GM18520 (cell line): ENCODE measurements at regions not wholly inside any gene's neighbourhood (a gene's known extent, or its start where the extent isn't known, plus 50 kb on each side); places are given as distances from the start of the nearest gene placed in this dataset.

Source experiments
- ATAC-seq: cut with Tn5 transposase; IDR thresholded peaks from one replicate; pipeline ENCODE4 v1.9.1; 2021; ENCODE audit not compliant: unreplicated experiment

DNA sequence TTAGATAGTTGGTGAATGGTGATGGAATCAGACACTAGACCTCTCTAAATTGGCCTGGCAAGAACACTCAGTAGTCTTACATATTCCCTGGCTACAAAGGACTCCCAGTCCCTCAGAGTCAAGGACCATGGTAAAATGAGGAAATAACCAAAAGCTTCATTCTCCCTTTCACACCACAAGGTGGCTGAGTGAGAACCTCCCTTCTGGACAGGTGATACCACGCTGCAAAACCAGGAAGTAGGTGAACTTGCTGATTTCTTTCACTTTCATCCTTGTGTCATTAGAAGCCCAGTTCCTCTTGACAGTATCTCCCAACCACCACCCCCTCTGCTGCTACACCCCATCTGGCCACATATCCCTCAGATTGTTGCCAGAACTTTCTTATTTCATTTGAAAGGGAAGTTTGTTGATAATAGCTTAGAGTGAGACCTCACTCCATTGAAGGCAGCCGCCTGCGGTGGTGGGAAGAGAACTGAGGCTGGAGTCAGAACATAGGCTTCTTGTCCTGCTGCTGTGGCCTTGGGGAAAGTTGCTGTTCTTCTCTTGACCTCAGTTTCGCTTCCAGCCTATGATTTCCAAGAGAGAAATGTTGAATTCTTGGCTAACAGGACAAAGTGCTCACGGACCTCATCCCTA is 290.6 kb upstream of the CCL2 start:
- peak; percentile 68 for ATAC-seq

DNA sequence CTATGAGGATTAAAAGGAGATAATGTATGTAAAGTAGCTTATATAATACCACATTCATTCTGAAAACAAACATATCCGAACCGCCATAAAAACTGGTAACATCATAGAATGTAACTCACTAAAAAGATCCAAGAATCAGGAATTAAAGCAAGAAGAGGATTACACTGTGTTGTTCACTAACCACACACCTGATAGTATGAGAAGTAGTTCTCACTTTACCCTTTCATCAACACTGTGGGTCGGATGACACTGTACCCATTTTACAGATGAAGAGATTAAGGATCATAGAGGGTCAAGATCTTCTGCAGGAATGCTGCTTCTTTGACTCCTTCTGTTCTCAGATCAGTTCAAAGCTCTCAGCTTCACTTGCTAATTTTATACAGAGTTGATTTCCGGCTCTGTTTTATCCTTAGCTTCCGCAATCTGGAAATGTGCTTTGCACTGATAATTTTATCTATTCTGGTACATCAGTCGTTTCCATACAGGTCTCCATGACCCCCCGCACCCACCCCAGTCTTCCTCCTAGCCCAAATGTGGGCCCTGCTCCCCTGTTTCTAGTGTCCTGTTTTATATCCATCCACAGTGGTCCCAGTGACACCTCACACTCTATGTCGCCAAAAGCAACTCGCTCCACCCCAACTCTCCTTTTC is 288.6 kb upstream of the CCL2 start:
- no peak for ATAC-seq

DNA sequence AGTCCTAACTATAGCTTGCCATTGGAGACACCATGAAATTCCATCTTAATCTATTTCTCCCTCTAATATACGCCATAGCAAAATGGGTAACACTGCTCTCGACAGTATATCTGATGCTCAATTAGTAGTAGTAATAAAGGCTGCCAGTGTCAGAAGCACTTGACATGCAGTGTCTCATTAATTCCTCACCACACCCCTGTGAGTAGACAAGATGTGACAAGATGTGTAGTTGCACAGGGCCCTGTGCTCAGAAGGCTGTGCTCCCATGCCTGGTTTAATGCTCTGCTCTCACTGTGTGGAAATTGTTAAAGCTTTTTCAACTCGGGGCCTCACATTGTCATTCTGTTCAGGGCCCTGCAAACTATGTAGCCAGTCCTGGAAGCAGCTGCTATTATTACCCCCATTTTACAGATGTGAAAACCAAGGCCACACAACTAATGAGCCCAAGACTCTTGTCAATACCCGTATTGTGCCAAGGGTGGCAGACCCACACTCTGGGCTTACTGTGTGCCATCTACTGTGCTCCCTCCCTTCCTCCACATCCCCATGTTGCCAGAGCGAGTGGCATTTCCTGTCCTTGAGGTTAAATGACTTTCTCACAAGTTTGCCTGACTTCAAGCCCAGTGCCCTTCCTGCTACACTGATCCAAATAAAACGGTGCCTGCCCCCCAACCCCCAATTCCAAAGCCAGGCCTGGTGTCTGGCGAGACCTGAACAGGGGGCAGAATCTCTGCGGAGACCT is 287.3 kb upstream of the CCL2 start:
- ATAC-seq: no peak

DNA sequence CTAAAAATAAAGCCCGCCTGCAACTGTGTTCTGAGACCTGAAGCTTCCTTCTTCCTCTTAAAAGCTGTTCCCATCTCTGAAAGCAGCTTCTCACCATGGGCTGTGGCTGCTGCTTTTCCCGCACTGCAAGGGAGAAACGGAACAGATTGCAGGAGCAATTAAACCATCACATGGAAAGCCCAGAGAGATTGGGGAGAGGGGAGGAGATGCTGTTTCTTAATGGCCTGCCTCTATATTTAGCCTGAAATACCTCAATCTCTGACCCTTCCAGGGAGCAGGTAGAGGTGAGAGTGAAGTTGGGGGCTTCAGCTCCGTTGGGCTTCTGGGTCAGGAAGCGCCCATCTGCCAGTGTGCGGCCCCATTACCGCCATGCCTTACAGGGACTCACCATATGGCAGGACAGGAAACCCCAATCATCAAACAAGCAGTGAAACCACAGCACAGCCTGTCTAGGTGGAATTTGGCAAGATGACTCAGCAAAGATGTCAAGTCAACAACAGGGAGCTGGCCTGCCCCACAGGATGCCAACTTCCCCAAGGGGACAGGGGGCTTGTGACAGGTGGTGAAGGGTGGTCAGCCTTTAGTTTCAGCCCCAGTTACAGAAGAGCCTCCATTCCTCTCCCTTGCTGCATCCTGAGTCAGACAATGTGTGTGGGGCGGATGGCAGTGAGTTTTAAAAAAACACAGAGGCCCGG is 286.6 kb upstream of the CCL2 start:
- ATAC-seq: peak; percentile 58

DNA sequence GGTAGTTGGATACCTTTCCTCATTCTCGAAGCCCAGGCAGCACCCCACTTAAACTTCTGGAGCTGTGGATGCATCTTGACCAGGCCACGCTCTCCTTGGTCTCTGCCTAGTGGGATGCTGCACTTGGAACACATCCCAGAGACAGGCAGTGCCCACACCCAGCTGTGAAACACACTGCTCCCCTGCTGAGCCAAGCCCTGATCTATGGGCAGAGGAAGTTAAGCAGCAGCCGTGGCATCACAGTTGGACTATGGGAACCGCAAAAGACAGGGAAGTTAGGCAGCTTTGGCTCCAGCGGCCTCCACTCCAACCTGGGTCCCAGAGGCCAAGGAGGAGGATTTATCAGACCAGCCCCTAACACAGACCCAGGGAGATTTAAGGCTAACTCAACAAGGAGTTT is 284.8 kb upstream of the CCL2 start:
- ATAC-seq: no peak

DNA sequence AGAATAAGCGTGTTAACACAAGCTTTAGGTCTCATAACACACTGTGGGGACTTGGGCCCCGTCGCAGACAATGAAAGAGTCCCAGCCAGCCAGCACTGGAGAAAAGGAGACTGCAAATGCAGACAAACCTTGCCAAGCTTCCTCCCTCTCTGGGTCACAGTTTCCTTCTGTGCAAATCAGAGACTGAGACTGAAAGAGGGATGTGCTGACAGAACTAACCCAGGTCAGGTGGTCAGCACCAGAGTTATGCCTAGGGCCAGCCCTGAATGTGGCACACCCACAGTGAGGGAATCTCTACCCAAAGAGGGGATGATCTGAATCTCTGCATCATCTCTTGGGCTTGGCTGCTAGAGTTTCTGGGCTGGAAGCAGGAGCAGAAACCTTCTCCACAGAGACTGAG is 282.3 kb upstream of the CCL2 start:
- no peak for ATAC-seq

DNA sequence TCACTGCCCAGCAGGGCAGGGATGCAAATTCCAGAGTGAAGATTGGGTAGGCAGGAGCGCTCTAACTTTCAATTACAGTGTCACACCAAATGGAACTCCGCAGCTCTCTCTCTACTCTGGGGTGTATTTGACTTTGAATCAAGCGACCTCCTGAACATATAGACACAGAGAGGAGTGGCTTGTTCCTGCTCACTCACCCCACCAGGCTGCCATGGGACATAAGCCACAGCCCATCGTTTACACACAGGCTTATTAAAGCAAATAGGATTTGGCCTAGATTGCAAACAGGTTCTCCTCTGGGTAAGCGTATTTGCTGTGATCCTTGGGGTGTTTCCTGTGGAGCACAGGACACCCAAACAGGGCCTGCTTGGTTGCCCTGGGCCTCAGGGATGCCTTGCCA is 281.6 kb upstream of the CCL2 start:
- no peak for ATAC-seq

DNA sequence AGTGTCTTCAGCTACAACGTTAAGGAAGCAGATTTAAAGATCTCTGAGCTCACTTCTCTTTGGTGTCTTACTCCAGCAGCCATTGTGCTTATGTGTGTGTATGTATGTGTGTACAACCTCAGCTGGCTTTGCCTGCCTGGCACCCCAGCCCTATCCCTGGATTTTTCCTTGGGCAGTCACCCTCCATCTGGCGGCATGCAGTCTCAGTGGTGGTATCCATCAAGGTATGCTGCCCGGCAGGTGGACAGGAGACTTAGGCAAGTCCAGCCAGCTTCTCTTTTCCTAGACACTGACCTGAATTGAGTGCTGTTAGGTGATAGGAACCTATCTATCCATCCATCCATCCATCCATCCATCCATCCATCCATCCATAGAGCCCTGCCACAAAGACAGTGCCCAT is 280.8 kb upstream of the CCL2 start:
- no peak for ATAC-seq

DNA sequence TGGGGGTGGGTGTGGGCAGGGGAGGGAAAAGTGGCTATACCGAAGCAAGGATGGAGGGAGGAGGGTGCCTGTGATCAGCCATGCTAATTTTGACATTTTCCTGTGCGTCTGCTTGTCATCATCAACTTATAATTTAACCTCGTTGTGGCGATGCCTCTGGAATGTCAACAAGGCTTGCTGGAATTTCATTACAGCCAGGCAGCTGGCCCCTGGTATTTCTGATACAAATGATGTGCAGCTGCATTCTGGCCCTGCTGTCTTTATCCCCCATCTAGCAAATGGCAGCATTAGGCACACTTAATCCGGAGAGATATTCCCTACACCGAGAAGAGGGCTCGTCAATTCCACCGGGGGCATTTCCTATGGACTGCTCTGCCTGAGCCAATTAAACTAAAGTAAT is 278.3 kb upstream of the CCL2 start:
- no peak for ATAC-seq

DNA sequence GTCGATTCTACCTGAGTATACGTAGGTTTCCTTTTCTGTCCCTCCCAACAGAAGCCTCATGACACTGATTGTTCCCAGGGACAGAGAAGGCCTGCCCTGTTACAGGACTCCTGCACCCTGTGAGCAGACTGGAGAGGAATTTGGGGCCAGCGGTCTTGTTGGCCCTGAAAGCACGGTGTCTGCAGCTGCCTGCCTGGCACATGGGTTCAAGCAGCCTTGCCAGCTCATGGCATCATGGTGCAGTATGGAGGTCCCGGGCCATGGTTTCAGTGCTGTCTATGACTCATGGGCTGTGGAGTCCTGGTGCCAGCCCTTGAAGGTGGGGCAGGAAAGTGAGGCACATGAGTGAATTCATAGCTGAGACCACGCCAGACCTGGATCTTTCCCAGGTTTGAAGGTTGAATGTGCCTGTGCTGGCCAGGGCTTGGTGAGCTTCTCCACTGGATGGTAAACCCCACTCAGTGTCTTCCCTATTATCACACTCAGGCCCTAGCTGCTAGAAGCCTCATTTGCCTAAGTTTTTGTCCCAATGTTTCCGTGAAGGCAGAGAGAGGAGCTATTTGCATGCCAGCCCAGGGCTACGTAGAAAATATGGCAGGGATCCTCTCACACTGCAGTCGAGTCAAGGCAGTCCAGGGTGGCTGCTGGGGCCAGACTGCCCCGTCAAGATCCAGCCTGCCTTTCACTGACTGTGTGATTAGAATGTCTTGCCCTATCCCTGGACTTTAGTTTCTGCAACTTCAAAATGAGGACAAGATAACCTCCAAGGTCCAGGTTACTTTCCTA is 277.2 kb upstream of the CCL2 start:
- no peak for ATAC-seq

DNA sequence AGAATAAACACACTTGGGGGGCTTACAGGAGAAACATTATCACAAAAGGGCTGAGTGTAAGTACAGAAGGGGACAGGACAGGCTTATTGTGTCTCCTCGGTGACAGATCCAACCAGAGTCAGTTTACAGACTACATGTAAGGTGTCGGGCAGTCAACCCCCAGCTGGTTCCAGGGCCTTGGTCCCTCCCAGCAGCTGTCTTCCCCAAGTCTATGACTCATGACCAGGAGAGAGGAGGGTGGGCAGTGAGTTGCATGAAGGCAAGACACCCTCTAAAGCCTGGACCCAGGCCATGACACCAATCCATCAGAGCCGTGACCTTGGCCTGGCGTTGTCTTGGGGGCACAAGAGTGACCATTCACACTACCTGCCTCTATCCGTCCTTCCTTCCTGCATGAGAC is 276.2 kb upstream of the CCL2 start:
- no peak for ATAC-seq

DNA sequence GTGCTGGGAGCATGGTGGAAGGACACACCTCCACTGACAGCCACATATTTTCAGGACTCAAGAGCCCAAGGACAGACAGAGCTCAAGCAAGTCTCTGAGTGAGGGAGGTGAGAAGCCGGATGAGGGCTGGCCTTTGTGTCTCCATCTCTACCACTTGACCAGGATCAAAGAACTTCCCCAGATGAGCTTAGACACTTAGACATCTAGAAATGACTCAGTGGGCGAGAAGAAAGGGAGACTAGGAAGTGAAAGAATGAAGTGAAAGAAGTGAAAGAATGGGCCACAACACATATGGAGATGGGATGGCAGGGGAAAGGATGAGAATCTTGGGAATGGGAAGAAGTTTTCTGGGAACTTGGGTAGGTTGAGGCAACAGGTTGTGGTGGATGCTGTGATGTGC is 274.9 kb upstream of the CCL2 start:
- ATAC-seq: no peak

DNA sequence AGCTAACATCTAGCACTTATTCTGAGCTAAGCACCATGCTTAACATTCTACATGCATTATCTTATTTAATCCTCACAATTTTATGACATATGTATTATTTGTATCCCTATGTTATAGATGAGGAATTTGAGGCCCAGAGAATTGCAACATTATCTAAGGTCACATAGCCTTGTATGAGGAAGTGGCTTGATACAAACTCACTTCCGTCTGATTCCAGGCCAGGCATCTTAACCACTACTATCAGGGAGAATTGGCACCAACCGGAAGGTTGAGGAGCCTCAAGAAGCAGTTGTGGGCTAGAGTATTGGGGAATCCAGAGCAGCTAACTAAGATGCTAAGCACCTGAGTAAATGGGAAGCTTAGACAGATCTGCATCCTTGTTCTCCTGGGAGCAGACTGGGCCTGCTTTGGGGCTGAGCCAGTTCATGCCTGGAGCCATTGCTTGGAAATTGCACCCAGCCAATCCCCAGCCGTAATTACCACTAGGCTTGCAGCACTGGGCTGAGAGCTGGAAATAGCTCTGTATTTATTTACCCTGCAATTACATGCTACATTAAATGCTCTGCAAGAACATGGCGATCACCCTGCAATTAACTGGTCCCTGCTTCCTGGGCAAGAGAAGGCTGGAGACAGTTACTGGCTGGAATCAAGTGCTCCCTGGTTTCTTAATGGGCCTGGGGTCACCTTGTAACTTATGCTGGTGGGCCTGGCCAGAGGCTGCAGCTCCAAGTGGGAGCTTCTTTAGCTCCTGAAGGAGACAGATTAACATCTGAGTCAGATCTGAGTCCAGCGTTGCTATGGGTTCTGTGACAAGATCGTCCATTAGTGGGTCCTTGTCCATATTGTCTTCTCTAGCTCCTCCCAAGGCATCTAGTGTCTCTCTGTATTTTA is 273.1 kb upstream of the CCL2 start:
- no peak for ATAC-seq

DNA sequence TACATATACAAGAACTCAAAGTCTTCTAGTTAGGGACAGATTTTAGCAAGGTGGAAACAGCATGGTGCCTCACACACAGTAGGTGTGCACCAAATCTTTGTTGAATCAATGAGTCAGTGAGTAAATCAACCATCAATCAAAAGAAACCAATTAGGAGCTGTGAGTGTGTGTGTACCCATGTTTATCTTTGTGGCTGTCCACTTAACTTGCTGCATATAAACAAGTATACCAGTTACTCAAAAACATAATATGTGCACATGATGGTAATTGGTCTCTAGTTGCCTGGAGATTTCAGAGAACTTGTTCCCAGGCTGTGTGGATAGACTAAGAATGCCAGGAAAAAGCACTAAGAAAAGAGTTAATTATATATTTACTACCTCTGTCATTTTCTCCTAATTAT is 272.2 kb upstream of the CCL2 start:
- no peak for ATAC-seq

DNA sequence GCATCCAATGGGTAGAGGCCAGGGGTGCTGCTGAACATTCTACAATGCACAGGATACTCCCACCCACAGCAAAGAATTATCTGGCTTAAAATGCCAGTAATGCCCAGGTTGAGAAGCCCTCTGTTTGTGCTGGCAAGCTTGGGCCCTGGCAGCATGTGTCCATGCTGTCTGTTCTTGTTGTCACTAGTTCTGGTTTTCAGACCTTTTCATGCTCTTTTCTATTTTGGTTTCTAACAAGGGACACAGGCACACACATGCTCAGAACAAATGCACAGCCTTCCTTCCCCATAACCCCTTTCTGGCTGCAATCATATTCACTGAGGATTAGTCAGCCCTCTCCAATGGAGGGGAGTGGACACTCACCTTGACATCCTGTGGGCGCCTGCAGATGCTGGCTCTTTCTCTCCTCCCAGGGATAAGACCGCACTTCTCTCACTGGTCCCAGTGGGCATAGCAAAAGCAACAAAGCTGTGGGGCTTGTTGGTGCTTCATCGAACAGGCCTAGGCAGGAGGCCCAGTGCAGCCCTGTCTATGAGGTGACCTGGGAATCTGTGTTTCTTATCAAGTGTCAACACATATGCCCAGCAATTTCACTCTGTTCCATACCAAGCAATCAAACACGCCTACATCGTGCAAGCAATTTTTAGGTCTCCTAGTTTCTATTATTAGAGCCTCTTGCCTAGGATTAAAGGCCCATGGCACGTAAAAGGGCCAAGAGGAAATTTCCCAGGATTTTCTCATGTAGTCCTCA is 271.1 kb upstream of the CCL2 start:
- ATAC-seq: no peak

DNA sequence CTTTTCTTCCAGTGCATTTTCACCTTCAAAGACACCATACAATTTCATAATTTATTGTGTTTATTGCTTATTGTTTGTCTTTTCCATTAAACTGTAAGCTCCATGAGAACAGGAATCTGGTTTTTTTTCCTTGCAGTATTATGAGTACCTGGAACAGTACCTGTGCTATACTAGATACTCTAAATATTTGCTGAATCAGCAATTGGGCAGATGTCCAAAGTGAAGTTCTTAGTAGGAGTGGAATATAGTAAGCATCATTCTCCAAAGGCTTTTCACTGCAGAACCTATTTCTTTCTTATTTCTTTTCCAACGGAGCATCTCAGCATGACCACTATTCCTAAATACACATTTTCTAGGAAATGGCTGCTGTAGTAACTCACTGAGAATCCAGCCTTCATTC is 269.0 kb upstream of the CCL2 start:
- no peak for ATAC-seq

DNA sequence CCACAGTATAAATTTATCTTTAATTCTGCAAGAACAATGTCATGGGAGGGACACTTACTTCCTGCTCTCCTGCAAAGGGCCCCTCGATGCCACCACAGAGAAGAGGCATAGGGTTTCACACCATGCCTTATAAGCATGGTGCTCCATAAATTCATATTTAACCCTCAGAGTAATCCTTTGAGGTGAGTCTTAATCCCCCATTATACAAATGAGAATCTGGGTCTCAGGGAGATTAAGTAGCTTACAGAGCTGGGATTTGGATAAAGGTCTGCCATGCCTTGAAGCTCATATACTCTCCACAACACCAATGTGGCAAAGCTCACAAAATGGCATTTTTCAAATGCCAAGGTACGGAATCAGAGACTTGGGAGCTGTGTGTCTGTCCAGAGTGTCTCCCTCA is 268.5 kb upstream of the CCL2 start:
- ATAC-seq: no peak

DNA sequence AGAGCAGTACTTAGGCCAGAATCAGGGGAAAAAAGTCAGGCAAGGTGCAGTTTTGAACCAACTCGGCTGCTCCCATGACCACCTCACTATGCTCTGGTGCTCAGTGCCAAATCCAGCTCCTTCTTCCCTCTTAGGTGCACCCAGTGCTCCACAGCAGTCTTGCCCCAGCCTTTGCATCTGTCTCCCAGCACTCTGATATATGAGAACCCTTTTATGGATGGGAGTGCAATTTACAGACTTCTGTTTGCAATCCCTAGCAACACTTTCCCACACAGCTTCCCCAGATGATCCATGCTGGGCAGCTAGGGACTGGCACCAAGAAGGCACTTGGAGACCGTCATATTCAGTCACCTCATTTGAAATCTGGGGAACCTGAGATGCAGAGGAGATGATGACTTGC is 267.9 kb upstream of the CCL2 start:
- no peak for ATAC-seq

DNA sequence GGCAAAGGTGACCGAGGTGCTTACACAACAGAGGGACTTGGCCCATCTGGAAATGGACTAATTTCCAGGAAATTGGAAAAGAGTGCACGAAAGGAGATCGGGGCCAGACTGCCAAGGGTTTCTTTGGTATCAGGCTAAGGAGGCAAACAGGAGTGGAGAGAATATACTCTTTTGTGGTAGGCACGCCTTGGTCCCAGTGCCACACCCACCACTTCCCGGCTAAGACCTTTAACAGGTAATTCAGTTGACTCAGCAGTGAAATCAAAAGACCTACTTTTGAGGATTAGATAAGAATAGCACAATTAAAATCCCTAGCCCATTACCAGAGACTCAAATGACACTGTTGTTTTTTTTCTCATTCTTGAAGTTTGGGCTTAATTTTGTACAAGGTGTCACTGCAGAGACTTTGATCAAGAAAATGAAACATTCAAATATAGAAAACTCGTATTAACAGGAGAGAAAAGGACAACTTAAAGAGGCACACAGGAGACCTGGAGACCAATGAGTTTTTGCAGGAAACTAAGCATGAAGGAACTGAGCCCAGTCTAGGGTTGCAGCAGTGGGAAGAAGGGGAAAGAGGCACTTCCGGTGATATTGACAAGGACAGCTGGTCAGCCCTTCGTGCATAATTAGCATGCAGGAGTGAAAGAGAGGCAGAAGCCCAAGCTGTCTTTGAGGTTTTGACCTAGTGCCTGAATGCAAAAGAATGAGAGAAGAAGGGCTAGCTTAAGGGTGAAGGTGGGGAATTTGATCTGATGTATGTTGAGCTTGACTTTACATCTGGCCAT is 265.5 kb upstream of the CCL2 start:
- no peak for ATAC-seq
